Liver (tissue), 8 donors: ENCODE measurements at regions not wholly inside any gene's neighbourhood (a gene's known extent, or its start where the extent isn't known, plus 50 kb on each side); places are given as distances from the start of the nearest gene placed in this dataset.

ENCODE experiments used
- DNase-seq: peaks from one replicate; pipeline ENCODE4 v3.0.0-alpha.2; 2017; ENCODE audit warnings: low spot score
- H3K27ac ChIP-seq, 2 donors: one replicate each; pipeline ENCODE4 v1.7.0; 2013; ENCODE audit warnings: inconsistent platforms in 2 of 2, low read length in 2 of 2, control low read depth in 1 of 2, low read depth in 1 of 2, mild to moderate bottlenecking in 1 of 2
- H3K27me3 ChIP-seq, 4 donors: one replicate each; pipeline versions ENCODE4 v1.6.1 to v1.7.0; 2013; ENCODE audit warnings: low read length in 3 of 4, inconsistent platforms in 1 of 4, mild to moderate bottlenecking in 1 of 4, moderate library complexity in 1 of 4; ENCODE audit not compliant: control insufficient read depth in 4 of 4, insufficient read depth in 4 of 4
- H3K36me3 ChIP-seq, 4 donors: one replicate each; pipeline versions ENCODE4 v1.6.1 to v1.7.0; 2013; ENCODE audit warnings: low read length in 3 of 4, mild to moderate bottlenecking in 3 of 4, low read depth in 1 of 4, moderate library complexity in 1 of 4; ENCODE audit not compliant: control insufficient read depth in 4 of 4, insufficient read depth in 3 of 4
- H3K4me1 ChIP-seq, 4 donors: one replicate each; pipeline versions ENCODE4 v1.6.1 to v1.7.0; 2013; ENCODE audit warnings: low read length in 3 of 4, mild to moderate bottlenecking in 3 of 4, moderate library complexity in 1 of 4; ENCODE audit not compliant: control insufficient read depth in 4 of 4, insufficient read depth in 4 of 4
- H3K4me3 ChIP-seq, 3 donors: one replicate each; pipeline versions ENCODE4 v1.6.1 to v1.7.0; 2013; ENCODE audit warnings: low read length in 3 of 3, control low read depth in 1 of 3, low read depth in 1 of 3, mild to moderate bottlenecking in 1 of 3
- H3K9ac ChIP-seq, 2 donors: one replicate each; pipeline ENCODE4 v1.7.0; 2013; ENCODE audit warnings: low read length in 2 of 2, mild to moderate bottlenecking in 2 of 2, moderate library complexity in 2 of 2, control low read depth in 1 of 2, low read depth in 1 of 2
- H3K9me3 ChIP-seq, 4 donors: one replicate each; pipeline versions ENCODE4 v1.6.1 to v1.7.0; 2013; ENCODE audit warnings: low read length in 3 of 4; ENCODE audit not compliant: control insufficient read depth in 4 of 4
- EGR1 ChIP-seq, 2 donors: IDR thresholded peaks; 2 replicates each; pipeline ENCODE4 v1.6.1; 2016 to 2018; ENCODE audit warnings: antibody characterized with exemption in 2 of 2, low read depth in 2 of 2
- FOXA1 ChIP-seq: IDR thresholded peaks from 2 replicates; pipeline ENCODE4 v1.6.1; 2016; ENCODE audit warnings: antibody characterized with exemption
- GABPA ChIP-seq, 2 donors: IDR thresholded peaks in 1 of 2; conservative IDR thresholded peaks in 1 of 2; 2 replicates each; pipeline ENCODE4 v1.6.1; 2016; ENCODE audit warnings: antibody characterized with exemption in 2 of 2, mild to moderate bottlenecking in 1 of 2, moderate library complexity in 1 of 2
- HNF4A ChIP-seq, 2 donors: conservative IDR thresholded peaks; 2 replicates each; pipeline ENCODE4 v1.6.1; 2016; ENCODE audit warnings: antibody characterized with exemption in 2 of 2, mild to moderate bottlenecking in 2 of 2
- HNF4G ChIP-seq: IDR thresholded peaks from 2 replicates; pipeline ENCODE4 v1.6.1; 2016; ENCODE audit warnings: antibody characterized with exemption
- JUND ChIP-seq, 2 donors: IDR thresholded peaks; 2 replicates each; pipeline ENCODE4 v1.6.1; 2016; ENCODE audit warnings: antibody characterized with exemption in 2 of 2
- NR2F2 ChIP-seq: IDR thresholded peaks from 2 replicates; pipeline ENCODE4 v1.6.1; 2016; ENCODE audit warnings: antibody characterized with exemption
- RAD21 ChIP-seq, 2 donors: IDR thresholded peaks; 2 replicates each; pipeline ENCODE4 v1.6.1; 2016; ENCODE audit warnings: antibody characterized with exemption in 2 of 2, mild to moderate bottlenecking in 2 of 2
- RXRA ChIP-seq, 2 donors: IDR thresholded peaks; 2 replicates each; pipeline ENCODE4 v1.6.1; 2017 to 2018; ENCODE audit warnings: antibody characterized with exemption in 2 of 2, mild to moderate bottlenecking in 1 of 2
- SP1 ChIP-seq: IDR thresholded peaks from 2 replicates; pipeline ENCODE4 v1.6.1; 2018; ENCODE audit warnings: antibody characterized with exemption, mild to moderate bottlenecking
- TAF1 ChIP-seq: conservative IDR thresholded peaks from 2 replicates; pipeline ENCODE4 v1.6.1; 2016; ENCODE audit warnings: antibody characterized with exemption, mild to moderate bottlenecking
- YY1 ChIP-seq: IDR thresholded peaks from 2 replicates; pipeline ENCODE4 v1.6.1; 2016; ENCODE audit warnings: antibody characterized with exemption, mild to moderate bottlenecking
- WGBS: extraction: QIAGEN DNeasy Blood & Tissue Kit; methylation state at CpG from one replicate; pipeline ENCODE4 v1.1.7; 2013; 5-methylcytosine and 5-hydroxymethylcytosine counted together
- TF ChIP-seq, protein P1 (sequence below): IDR thresholded peaks from 2 replicates; pipeline ENCODE4 v1.6.1; 2016; ENCODE audit warnings: antibody characterized with exemption
- TF ChIP-seq, protein P2 (sequence below): fragments of 150-350 bp; IDR thresholded peaks from 2 replicates; pipeline ENCODE4 v1.5.1; 2017; ENCODE audit warnings: improper control_type of control experiment, low read depth, low read length; ENCODE audit not compliant: missing input control
- TF ChIP-seq, protein P3 (sequence below): IDR thresholded peaks from 2 replicates; pipeline ENCODE4 v1.6.1; 2016; ENCODE audit warnings: antibody characterized with exemption
- TF ChIP-seq, protein P4 (sequence below): IDR thresholded peaks from 2 replicates; pipeline ENCODE4 v1.6.1; 2016; ENCODE audit warnings: antibody characterized with exemption, mild to moderate bottlenecking
- donor health status: healthy.
- donor health status: healthy.
- donor health status: healthy.
- donor health status: healthy.
- donor health status: healthy.

DNA sequence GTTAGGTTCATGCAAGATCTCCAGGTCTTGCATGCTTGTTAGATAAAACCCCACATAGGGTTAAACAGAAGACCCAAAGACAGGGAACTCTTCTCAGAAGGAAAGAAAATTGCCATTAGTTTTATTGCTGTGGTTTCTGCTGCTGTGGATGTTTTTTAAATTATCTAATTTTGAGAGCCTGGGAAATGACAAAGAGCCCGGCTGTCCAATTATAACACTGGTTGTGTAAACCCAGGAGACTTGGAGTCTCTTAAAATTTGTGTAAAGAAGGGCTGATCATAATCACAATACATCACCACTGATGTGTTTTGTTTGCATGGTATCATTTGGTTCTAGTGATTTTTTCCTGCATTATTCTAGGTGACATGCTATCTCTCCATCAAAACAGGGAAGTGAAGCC, 246.5 kb upstream of the MYO3A start (continued):
- TF ChIP-seq, protein P1, sequence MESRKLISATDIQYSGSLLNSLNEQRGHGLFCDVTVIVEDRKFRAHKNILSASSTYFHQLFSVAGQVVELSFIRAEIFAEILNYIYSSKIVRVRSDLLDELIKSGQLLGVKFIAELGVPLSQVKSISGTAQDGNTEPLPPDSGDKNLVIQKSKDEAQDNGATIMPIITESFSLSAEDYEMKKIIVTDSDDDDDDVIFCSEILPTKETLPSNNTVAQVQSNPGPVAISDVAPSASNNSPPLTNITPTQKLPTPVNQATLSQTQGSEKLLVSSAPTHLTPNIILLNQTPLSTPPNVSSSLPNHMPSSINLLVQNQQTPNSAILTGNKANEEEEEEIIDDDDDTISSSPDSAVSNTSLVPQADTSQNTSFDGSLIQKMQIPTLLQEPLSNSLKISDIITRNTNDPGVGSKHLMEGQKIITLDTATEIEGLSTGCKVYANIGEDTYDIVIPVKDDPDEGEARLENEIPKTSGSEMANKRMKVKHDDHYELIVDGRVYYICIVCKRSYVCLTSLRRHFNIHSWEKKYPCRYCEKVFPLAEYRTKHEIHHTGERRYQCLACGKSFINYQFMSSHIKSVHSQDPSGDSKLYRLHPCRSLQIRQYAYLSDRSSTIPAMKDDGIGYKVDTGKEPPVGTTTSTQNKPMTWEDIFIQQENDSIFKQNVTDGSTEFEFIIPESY: no peak
- no peak for TF ChIP-seq JUND (IDR thresholded peaks at IDR 0.05)
- TF ChIP-seq YY1: no peak
- TF ChIP-seq RAD21 (IDR thresholded peaks at IDR 0.05): no peak
- no peak for TF ChIP-seq EGR1 (IDR thresholded peaks at IDR 0.05; ENCODE audit: low read depth in 2 of 2)
- TF ChIP-seq TAF1: no peak
- no peak for TF ChIP-seq SP1
- no peak for TF ChIP-seq NR2F2

DNA sequence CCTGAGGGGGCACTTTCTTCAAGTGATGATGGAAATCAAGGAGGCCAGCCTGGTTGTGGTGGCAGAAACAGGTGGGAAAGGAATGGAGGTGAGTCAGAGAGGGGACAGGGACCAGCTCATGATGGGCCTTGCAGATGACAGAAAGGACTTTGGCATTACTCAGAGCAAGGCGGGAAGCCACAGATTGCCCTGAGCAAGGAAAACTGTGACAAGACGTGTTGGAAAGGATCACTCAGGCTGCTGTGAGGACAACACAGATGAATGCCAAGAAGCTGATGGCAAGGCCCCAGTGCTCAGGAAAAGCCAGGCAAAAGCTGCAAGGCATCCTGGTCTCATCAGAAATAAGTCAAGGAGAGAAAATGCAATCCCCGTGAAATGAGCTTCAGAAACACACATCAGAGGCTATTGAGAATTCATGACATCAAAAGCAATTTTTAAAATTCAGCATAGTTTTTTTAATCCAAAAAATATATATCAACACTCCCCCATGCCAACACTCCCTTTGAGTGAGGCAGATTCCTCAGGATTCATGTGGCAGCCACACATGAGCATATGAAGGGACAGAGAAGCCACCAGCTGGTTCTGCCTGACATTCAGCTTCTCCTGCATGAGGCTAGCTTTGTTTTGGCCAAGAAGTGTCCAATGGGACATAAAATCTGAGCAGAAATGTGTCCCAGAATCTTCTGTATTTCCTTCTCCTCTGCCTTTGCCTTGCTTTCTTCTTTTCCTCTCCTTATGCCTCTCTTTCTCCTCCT, 244.5 kb upstream of the MYO3A start:
- TF ChIP-seq HNF4A (conservative IDR thresholded peaks at IDR 0.05) (no peak), GABPA (IDR thresholded peaks at IDR 0.05 in 1 of 2, conservative IDR thresholded peaks at IDR 0.05 in 1 of 2) (no peak), EGR1 (IDR thresholded peaks at IDR 0.05; ENCODE audit: low read depth in 2 of 2) (no peak), RAD21 (IDR thresholded peaks at IDR 0.05) (no peak), JUND (IDR thresholded peaks at IDR 0.05) (no peak), TAF1 (no peak), RXRA (IDR thresholded peaks at IDR 0.05) (no peak)
- TF ChIP-seq, protein P2, sequence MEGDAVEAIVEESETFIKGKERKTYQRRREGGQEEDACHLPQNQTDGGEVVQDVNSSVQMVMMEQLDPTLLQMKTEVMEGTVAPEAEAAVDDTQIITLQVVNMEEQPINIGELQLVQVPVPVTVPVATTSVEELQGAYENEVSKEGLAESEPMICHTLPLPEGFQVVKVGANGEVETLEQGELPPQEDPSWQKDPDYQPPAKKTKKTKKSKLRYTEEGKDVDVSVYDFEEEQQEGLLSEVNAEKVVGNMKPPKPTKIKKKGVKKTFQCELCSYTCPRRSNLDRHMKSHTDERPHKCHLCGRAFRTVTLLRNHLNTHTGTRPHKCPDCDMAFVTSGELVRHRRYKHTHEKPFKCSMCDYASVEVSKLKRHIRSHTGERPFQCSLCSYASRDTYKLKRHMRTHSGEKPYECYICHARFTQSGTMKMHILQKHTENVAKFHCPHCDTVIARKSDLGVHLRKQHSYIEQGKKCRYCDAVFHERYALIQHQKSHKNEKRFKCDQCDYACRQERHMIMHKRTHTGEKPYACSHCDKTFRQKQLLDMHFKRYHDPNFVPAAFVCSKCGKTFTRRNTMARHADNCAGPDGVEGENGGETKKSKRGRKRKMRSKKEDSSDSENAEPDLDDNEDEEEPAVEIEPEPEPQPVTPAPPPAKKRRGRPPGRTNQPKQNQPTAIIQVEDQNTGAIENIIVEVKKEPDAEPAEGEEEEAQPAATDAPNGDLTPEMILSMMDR: no peak

DNA sequence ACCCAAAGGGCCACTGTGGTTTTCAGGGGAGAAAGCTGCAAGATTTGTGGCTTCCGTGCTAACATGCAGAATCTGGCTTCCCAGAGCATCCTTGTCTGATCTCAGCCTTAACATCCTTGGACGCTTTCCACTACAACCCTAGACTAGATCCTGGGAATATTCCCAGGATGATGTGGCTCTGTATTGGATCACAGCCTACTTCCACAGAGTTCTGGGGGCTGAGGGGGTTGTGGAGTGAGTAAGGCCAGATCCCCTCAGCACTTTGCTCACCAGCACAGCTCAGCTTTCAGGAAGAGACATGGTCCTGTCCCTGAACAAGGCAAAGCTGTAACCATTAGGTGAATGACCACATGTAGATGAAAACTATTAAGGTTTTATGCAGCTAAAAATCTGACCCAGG, 241.3 kb upstream of the MYO3A start:
- 61% methylated on average over 2 of the region's 2 CpGs for WGBS
- Histone ChIP-seq H3K9ac (no peak overlapping the region), H3K36me3 (no peaks in the 10 kb centered on the region), H3K9me3 (no peaks in the 10 kb centered on the region), H3K27ac (no peak overlapping the region), H3K4me3 (no peak overlapping the region), H3K4me1 (no peaks in the 10 kb centered on the region), H3K27me3 (no peaks in the 10 kb centered on the region)
- DNase-seq: no peak
- no peak for TF ChIP-seq YY1
- no peak for TF ChIP-seq RAD21 (IDR thresholded peaks at IDR 0.05)
- no peak for TF ChIP-seq TAF1
- TF ChIP-seq NR2F2: no peak
- no peak for TF ChIP-seq GABPA (IDR thresholded peaks at IDR 0.05 in 1 of 2, conservative IDR thresholded peaks at IDR 0.05 in 1 of 2)
- TF ChIP-seq, protein P2: no peak
- TF ChIP-seq, protein P3, sequence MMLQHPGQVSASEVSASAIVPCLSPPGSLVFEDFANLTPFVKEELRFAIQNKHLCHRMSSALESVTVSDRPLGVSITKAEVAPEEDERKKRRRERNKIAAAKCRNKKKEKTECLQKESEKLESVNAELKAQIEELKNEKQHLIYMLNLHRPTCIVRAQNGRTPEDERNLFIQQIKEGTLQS: no peak
- no peak for TF ChIP-seq HNF4A (conservative IDR thresholded peaks at IDR 0.05)
- TF ChIP-seq JUND (IDR thresholded peaks at IDR 0.05): no peak
- no peak for TF ChIP-seq EGR1 (IDR thresholded peaks at IDR 0.05; ENCODE audit: low read depth in 2 of 2)
- no peak for TF ChIP-seq FOXA1
- TF ChIP-seq, protein P1: no peak
- TF ChIP-seq HNF4G: no peak
- TF ChIP-seq, protein P4, sequence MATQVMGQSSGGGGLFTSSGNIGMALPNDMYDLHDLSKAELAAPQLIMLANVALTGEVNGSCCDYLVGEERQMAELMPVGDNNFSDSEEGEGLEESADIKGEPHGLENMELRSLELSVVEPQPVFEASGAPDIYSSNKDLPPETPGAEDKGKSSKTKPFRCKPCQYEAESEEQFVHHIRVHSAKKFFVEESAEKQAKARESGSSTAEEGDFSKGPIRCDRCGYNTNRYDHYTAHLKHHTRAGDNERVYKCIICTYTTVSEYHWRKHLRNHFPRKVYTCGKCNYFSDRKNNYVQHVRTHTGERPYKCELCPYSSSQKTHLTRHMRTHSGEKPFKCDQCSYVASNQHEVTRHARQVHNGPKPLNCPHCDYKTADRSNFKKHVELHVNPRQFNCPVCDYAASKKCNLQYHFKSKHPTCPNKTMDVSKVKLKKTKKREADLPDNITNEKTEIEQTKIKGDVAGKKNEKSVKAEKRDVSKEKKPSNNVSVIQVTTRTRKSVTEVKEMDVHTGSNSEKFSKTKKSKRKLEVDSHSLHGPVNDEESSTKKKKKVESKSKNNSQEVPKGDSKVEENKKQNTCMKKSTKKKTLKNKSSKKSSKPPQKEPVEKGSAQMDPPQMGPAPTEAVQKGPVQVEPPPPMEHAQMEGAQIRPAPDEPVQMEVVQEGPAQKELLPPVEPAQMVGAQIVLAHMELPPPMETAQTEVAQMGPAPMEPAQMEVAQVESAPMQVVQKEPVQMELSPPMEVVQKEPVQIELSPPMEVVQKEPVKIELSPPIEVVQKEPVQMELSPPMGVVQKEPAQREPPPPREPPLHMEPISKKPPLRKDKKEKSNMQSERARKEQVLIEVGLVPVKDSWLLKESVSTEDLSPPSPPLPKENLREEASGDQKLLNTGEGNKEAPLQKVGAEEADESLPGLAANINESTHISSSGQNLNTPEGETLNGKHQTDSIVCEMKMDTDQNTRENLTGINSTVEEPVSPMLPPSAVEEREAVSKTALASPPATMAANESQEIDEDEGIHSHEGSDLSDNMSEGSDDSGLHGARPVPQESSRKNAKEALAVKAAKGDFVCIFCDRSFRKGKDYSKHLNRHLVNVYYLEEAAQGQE: no peak

More for the DNA sequence above, 244.5 kb upstream of the MYO3A start:
- DNase-seq: no peak
- Histone ChIP-seq H3K9me3 (no peaks in the 10 kb centered on the region), H3K36me3 (no peaks in the 10 kb centered on the region), H3K4me3 (no peak overlapping the region), H3K4me1 (no peaks in the 10 kb centered on the region), H3K27ac (no peak overlapping the region), H3K9ac (no peak overlapping the region), H3K27me3 (no peaks in the 10 kb centered on the region)
- 86% methylated on average over 3 of the region's 3 CpGs for WGBS
